Smooth muscle cell (in vitro differentiated cells): ENCODE measurements at regions not wholly inside any gene's neighbourhood (a gene's known extent, or its start where the extent isn't known, plus 50 kb on each side); places are given as distances from the start of the nearest gene placed in this dataset.

ENCODE experiments used
- DNase-seq: peaks from one replicate; lab custom pipeline; 2025; ENCODE audit not compliant: unreplicated experiment; lab: John Stamatoyannopoulos, UW
- H2AFZ ChIP-seq: fragments of 200-600 bp; sonication (generic); 2 replicates; pipeline ENCODE4 v1.6.0; 2016; ENCODE audit warnings: antibody characterized with exemption, low read depth, mild to moderate bottlenecking
- H3F3A ChIP-seq: fragments of 200-600 bp; sonication (generic); 2 replicates; pipeline ENCODE4 v1.6.0; 2017; ENCODE audit warnings: antibody characterized with exemption, low read depth
- H3K27ac ChIP-seq: fragments of 200-600 bp; sonication (generic); 2 replicates; pipeline ENCODE4 v1.5.1; 2016; ENCODE audit warnings: low read depth, mild to moderate bottlenecking
- H3K27me3 ChIP-seq: fragments of 200-600 bp; sonication (generic); 2 replicates; pipeline ENCODE4 v1.6.1; 2016; ENCODE audit warnings: low read depth, mild to moderate bottlenecking
- H3K36me3 ChIP-seq: fragments of 200-600 bp; sonication (generic); 2 replicates; pipeline ENCODE4 v1.5.1; 2016; ENCODE audit warnings: low read depth
- H3K4me1 ChIP-seq: fragments of 200-600 bp; sonication (generic); 2 replicates; pipeline ENCODE4 v1.5.1; 2016; ENCODE audit warnings: low read depth
- H3K4me2 ChIP-seq: fragments of 200-600 bp; sonication (generic); 2 replicates; pipeline ENCODE4 v1.6.0; 2016; ENCODE audit warnings: mild to moderate bottlenecking
- H3K4me3 ChIP-seq: fragments of 200-600 bp; sonication (generic); 2 replicates; pipeline ENCODE4 v1.5.1; 2016; ENCODE audit warnings: mild to moderate bottlenecking
- H3K79me2 ChIP-seq: fragments of 200-600 bp; sonication (generic); 2 replicates; pipeline ENCODE4 v1.6.0; 2016; ENCODE audit warnings: low read depth, mild to moderate bottlenecking
- H3K9ac ChIP-seq: fragments of 200-600 bp; sonication (generic); 2 replicates; pipeline ENCODE4 v1.6.0; 2016; ENCODE audit warnings: low read depth
- H3K9me3 ChIP-seq: fragments of 200-600 bp; sonication (generic); replicated peaks from 2 replicates; pipeline ENCODE4 v1.5.1; 2016; ENCODE audit warnings: low read depth
- H4K20me1 ChIP-seq: fragments of 200-600 bp; sonication (generic); 2 replicates; pipeline ENCODE4 v1.6.0; 2016; ENCODE audit warnings: low read depth
- CTCF ChIP-seq: fragments of 200-600 bp; sonication (generic); IDR thresholded peaks from 2 replicates; pipeline ENCODE4 v1.5.1; 2017; ENCODE audit warnings: borderline replicate concordance, mild to moderate bottlenecking, antibody characterized with exemption; ENCODE audit not compliant: insufficient read depth, poor library complexity, severe bottlenecking
- WGBS: methylation state at CpG from one replicate; pipeline ENCODE4 v1.1.7; 2016; ENCODE audit warnings: low lambda C conversion rate; 5-methylcytosine and 5-hydroxymethylcytosine counted together

GRCh38 chr18:77906103-77906892 lies 656.6 kb downstream of the GALR1 start:
- no peak overlapping the region for H3K27ac ChIP-seq
- no peaks in the 10 kb centered on the region for H3K9me3 ChIP-seq
- no peak for DNase-seq
- no peaks in the 10 kb centered on the region for H3F3A ChIP-seq
- H3K4me2 ChIP-seq: no peak overlapping the region
- no peak overlapping the region for H3K4me3 ChIP-seq
- no peaks in the 10 kb centered on the region for H3K4me1 ChIP-seq
- H3K9ac ChIP-seq: no peak overlapping the region
- 87% methylated on average over 27 of the region's 27 CpGs for WGBS
- H2AFZ ChIP-seq: no peak overlapping the region
- no peaks in the 10 kb centered on the region for H3K36me3 ChIP-seq
- no peaks in the 10 kb centered on the region for H4K20me1 ChIP-seq
- H3K79me2 ChIP-seq: no peaks in the 10 kb centered on the region
- no peak for TF ChIP-seq CTCF
- no peaks in the 10 kb centered on the region for H3K27me3 ChIP-seq

GRCh38 chr18:77910347-77910746 lies 660.7 kb downstream of the GALR1 start:
- Histone ChIP-seq H2AFZ (no peak overlapping the region), H3K9me3 (no peaks in the 10 kb centered on the region), H4K20me1 (no peaks in the 10 kb centered on the region), H3K9ac (no peak overlapping the region), H3K79me2 (no peaks in the 10 kb centered on the region), H3K36me3 (no peaks in the 10 kb centered on the region), H3F3A (no peaks in the 10 kb centered on the region), H3K4me1 (peaks cover 4% of the 10 kb centered on the region), H3K27me3 (no peaks in the 10 kb centered on the region), H3K27ac (no peak overlapping the region), H3K4me2 (no peak overlapping the region), H3K4me3 (no peak overlapping the region)
- no peak for TF ChIP-seq CTCF
- DNase-seq: no peak
- 94% methylated on average over 15 of the region's 15 CpGs for WGBS

GRCh38 chr18:77911971-77912605 lies 662.4 kb downstream of the GALR1 start:
- H3K9ac ChIP-seq: no peak overlapping the region
- no peak overlapping the region for H3K4me2 ChIP-seq
- no peaks in the 10 kb centered on the region for H3K9me3 ChIP-seq
- H3F3A ChIP-seq: no peaks in the 10 kb centered on the region
- TF ChIP-seq CTCF: no peak
- no peaks in the 10 kb centered on the region for H3K27me3 ChIP-seq
- no peaks in the 10 kb centered on the region for H4K20me1 ChIP-seq
- no peaks in the 10 kb centered on the region for H3K79me2 ChIP-seq
- no peak overlapping the region for H3K4me3 ChIP-seq
- H2AFZ ChIP-seq: no peak overlapping the region
- no peaks in the 10 kb centered on the region for H3K36me3 ChIP-seq
- WGBS: 84% methylated on average over 20 of the region's 20 CpGs
- DNase-seq: no peak
- H3K27ac ChIP-seq: no peak overlapping the region
- H3K4me1 ChIP-seq: peaks cover 4% of the 10 kb centered on the region
